HCT116 (cell line): ENCODE measurements at regions not wholly inside any gene's neighbourhood (a gene's known extent, or its start where the extent isn't known, plus 50 kb on each side); places are given as distances from the start of the nearest gene placed in this dataset.

ENCODE experiments used
- ATAC-seq: fragments of 200-7000 bp; cut with Tn5 transposase; 2 replicates; pipeline ENCODE4 v1.9.1; 2020; ENCODE audit warnings: mild to moderate bottlenecking, moderate library complexity
- BruUV-seq: library from RNA; stranded (reverse); fragments of 400-500 nt; replicated peaks from 2 replicates; lab custom pipeline; 2021; lab: Mats Ljungman, UMichigan
- CTCF ChIA-PET: fragments of 300-600 bp; sonication (Branson Sonifier 250); formaldehyde crosslinking; loops from one replicate; lab custom pipeline; 2021; ENCODE audit warnings: antibody characterized with exemption; lab: Charles Lee
- POLR2A ChIA-PET: fragments of 300-600, 350-600 bp; sonication (Branson Sonifier 250); formaldehyde crosslinking; loops from one replicate; lab custom pipeline; 2021; ENCODE audit warnings: antibody characterized with exemption; lab: Charles Lee
- RAD21 ChIA-PET, 2 experiments: fragments of 300-600 bp; sonication (Branson Sonifier 250); formaldehyde crosslinking; loops; one replicate each; lab custom pipeline; 2023; ENCODE audit warnings: low total read pairs in 2 of 2; ENCODE audit not compliant: uncharacterized antibody in 2 of 2, unreplicated experiment in 2 of 2, low non-redundant PET in 1 of 2; lab: Charles Lee
- DNase-seq: peaks from one replicate; pipeline ENCODE4 v3.0.0-alpha.2; 2010; ENCODE audit warnings: low read depth, low spot score
- H2AFZ ChIP-seq: fragments of 200-600 bp; shearing (Covaris generic), sonication (generic); 2 replicates; pipeline ENCODE4 v1.6.1; 2017; ENCODE audit warnings: low read depth, mixed run types, mixed read lengths, antibody characterized with exemption, low read length; ENCODE audit not compliant: poor library complexity, severe bottlenecking
- H3K27ac ChIP-seq: 2 replicates; pipeline ENCODE4 v1.5.1; 2012; ENCODE audit warnings: low read depth, low read length
- H3K27me3 ChIP-seq: fragments of 200-600 bp; sonication (generic); 2 replicates; pipeline ENCODE4 v1.6.1; 2016; ENCODE audit warnings: mixed run types, low read length, mixed read lengths; ENCODE audit not compliant: insufficient read depth
- H3K36me3 ChIP-seq, 2 experiments: fragments of 200-500 bp in 1 of 2; fragments of 200-600 bp in 1 of 2; sonication (Bioruptor generic) in 1 of 2; sonication (generic) in 1 of 2; 2 replicates each; pipeline versions ENCODE4 v1.5.1 to v1.6.1; 2014 to 2016; ENCODE audit warnings: low read length in 2 of 2, inconsistent platforms in 1 of 2, mixed read lengths in 1 of 2, mixed run types in 1 of 2; ENCODE audit not compliant: insufficient read depth in 2 of 2, control insufficient read depth in 1 of 2
- H3K4me1 ChIP-seq, 2 experiments: fragments of 200-600 bp in 1 of 2; sonication (generic) in 1 of 2; 2 replicates each; pipeline versions ENCODE4 v1.5.1 to v1.6.1; 2012 to 2017; ENCODE audit warnings: low read length in 2 of 2, inconsistent platforms in 1 of 2, mild to moderate bottlenecking in 1 of 2, mixed read lengths in 1 of 2, mixed run types in 1 of 2, moderate library complexity in 1 of 2; ENCODE audit not compliant: insufficient read depth in 2 of 2, control insufficient read depth in 1 of 2
- H3K4me2 ChIP-seq: fragments of 200-600 bp; sonication (generic); 2 replicates; pipeline ENCODE4 v1.6.1; 2017; ENCODE audit warnings: mixed run types, low read length, mixed read lengths
- H3K4me3 ChIP-seq, 2 experiments: fragments of 200-600 bp in 1 of 2; sonication (generic) in 1 of 2; replicated peaks in 1 of 2; 2 replicates each; pipeline ENCODE4 v1.5.1; 2011 to 2016; ENCODE audit warnings: low read length in 2 of 2, control low read depth in 1 of 2, low read depth in 1 of 2, mild to moderate bottlenecking in 1 of 2, mixed read lengths in 1 of 2, mixed run types in 1 of 2
- H3K79me2 ChIP-seq: fragments of 200-600 bp; sonication (generic); 2 replicates; pipeline ENCODE4 v1.6.1; 2017; ENCODE audit warnings: mild to moderate bottlenecking, mixed run types, low read length, moderate library complexity, mixed read lengths; ENCODE audit not compliant: insufficient read depth
- H3K9ac ChIP-seq: fragments of 200-600 bp; sonication (generic); 2 replicates; pipeline ENCODE4 v1.6.1; 2016; ENCODE audit warnings: low read length, mixed read lengths
- H3K9me2 ChIP-seq: fragments of 200-600 bp; sonication (generic), shearing (Covaris generic); 2 replicates; pipeline ENCODE4 v1.6.1; 2017; ENCODE audit warnings: mixed run types, mild to moderate bottlenecking, moderate library complexity; ENCODE audit not compliant: insufficient read depth
- H3K9me3 ChIP-seq, 2 experiments: fragments of 200-500 bp in 1 of 2; fragments of 200-600 bp in 1 of 2; sonication (Bioruptor generic) in 1 of 2; sonication (generic) in 1 of 2; 2 replicates each; pipeline ENCODE4 v1.6.1; 2014 to 2017; ENCODE audit warnings: low read length in 2 of 2, mixed read lengths in 2 of 2, inconsistent platforms in 1 of 2, low read depth in 1 of 2, mild to moderate bottlenecking in 1 of 2, mixed run types in 1 of 2, moderate library complexity in 1 of 2; ENCODE audit not compliant: control insufficient read depth in 1 of 2, insufficient read depth in 1 of 2
- H4K20me1 ChIP-seq: fragments of 200-600 bp; sonication (generic), shearing (Covaris generic); 2 replicates; pipeline ENCODE4 v1.6.1; 2017; ENCODE audit warnings: mixed run types, mild to moderate bottlenecking, moderate library complexity; ENCODE audit not compliant: insufficient read depth
- CBX3 ChIP-seq: IDR thresholded peaks from 2 replicates; pipeline ENCODE4 v1.6.1; 2012; ENCODE audit warnings: low read depth
- CEBPB ChIP-seq: IDR thresholded peaks from 2 replicates; pipeline ENCODE4 v1.6.1; 2012; ENCODE audit warnings: low read depth
- ELF1 ChIP-seq: IDR thresholded peaks from 2 replicates; pipeline ENCODE4 v1.6.1; 2012; ENCODE audit warnings: low read depth, borderline replicate concordance
- EZH2 ChIP-seq: fragments of 200-600 bp; sonication (generic); IDR thresholded peaks from 2 replicates; pipeline ENCODE4 v1.6.1; 2017; ENCODE audit warnings: antibody characterized with exemption, mixed run types
- EZH2phosphoT487 ChIP-seq: fragments of 200-600 bp; IDR thresholded peaks from 2 replicates; pipeline ENCODE4 v1.6.1; 2018; ENCODE audit warnings: antibody characterized with exemption, borderline replicate concordance
- POLR2AphosphoS5 ChIP-seq: IDR thresholded peaks from 2 replicates; pipeline ENCODE4 v1.6.1; 2011; ENCODE audit warnings: mild to moderate bottlenecking, low read depth, low read length, moderate library complexity
- RAD21 ChIP-seq: IDR thresholded peaks from 2 replicates; pipeline ENCODE4 v1.6.1; 2012; ENCODE audit warnings: low read depth, mild to moderate bottlenecking
- SIN3A ChIP-seq: IDR thresholded peaks from 2 replicates; pipeline ENCODE4 v1.6.1; 2012; ENCODE audit warnings: low read depth
- SP1 ChIP-seq: IDR thresholded peaks from 2 replicates; pipeline ENCODE4 v1.6.1; 2012; ENCODE audit warnings: low read depth
- SRF ChIP-seq: IDR thresholded peaks from 2 replicates; pipeline ENCODE4 v1.6.1; 2012; ENCODE audit warnings: low read depth
- ZFX ChIP-seq: fragments of 450-650 bp; IDR thresholded peaks from 2 replicates; pipeline ENCODE4 v1.6.1; 2017
- ZNF274 ChIP-seq: fragments of 200-500 bp; sonication (Bioruptor generic); IDR thresholded peaks from 2 replicates; pipeline ENCODE4 v1.6.1; 2014; ENCODE audit warnings: mild to moderate bottlenecking, low read depth, low read length, inconsistent platforms
- intact Hi-C: fragments of 100-400 bp; cut with micrococcal nuclease; formaldehyde crosslinking; loops from 2 replicates; pipeline ENCODE4 v1.10.0; 2022
- TF ChIP-seq, protein P1 (sequence below): IDR thresholded peaks from 2 replicates; pipeline ENCODE4 v1.6.1; 2012
- TF ChIP-seq, protein P2 (sequence below): IDR thresholded peaks from 2 replicates; pipeline ENCODE4 v1.6.1; 2011; ENCODE audit warnings: mild to moderate bottlenecking, low read length, moderate library complexity; ENCODE audit not compliant: insufficient replicate concordance; ENCODE audit errors: extremely low read depth

DNA sequence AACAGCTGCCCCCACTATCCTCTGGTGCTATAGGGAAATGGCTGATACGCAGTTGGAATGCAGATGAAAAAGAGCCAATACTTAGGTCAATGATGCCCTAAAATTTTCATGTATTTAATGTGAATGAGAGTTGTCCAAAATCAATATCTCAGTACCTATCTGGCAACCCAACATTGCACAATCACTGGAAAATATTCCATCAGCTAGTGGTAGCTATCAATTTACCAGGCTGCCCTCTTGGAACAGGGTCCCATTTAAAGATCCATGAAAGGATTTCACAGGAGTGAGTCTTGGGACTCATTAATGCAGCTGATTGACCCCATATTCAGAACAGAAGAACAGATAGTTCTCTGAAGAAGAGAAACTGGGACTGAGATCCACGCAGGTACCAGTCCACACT is 638.9 kb downstream of the SMARCA1 start:
- no TSS peak for BruUV-seq
- no peaks in the 10 kb centered on the region for H3K9me2 ChIP-seq
- DNase-seq = no peak
- ChIA-PET RAD21 (no interaction called here), POLR2A (no interaction called here), CTCF (no interaction called here)
- H4K20me1 ChIP-seq = no peaks in the 10 kb centered on the region
- no peaks in the 10 kb centered on the region for H3K9me3 ChIP-seq
- ATAC-seq = no peak
- H3K4me3 ChIP-seq = no peak overlapping the region
- no peak overlapping the region for H3K4me2 ChIP-seq
- no peaks in the 10 kb centered on the region for H3K36me3 ChIP-seq
- H3K9ac ChIP-seq = no peak overlapping the region
- H3K4me1 ChIP-seq = no peaks in the 10 kb centered on the region
- no peak overlapping the region for H2AFZ ChIP-seq
- H3K79me2 ChIP-seq = no peaks in the 10 kb centered on the region
- no peak overlapping the region for H3K27ac ChIP-seq
- intact Hi-C loops = no loop called here
- no peak for TF ChIP-seq RAD21
- H3K27me3 ChIP-seq = no peaks in the 10 kb centered on the region

DNA sequence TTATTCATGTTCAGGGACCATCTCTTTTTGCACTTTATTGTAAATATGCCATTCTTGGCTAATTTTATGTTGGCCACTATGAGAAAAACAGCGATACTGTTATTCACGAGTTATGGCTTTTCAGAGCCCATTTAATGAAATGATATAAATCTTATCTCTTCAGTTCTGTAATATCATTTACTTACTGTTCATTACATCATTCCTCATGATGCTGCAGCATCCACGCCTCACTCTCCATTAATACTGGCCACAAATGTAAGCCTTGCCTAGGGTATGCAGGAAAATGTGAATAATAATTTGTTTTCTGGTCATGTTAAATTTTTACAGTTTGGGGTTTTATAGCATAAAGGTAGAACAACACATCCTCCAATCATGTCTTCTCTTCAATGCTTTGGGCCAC is 639.6 kb downstream of the SMARCA1 start:
- ChIA-PET RAD21 (no interaction called here), CTCF (no interaction called here), POLR2A (no interaction called here)
- TF ChIP-seq ZNF274 = no peak
- TF ChIP-seq ELF1 = no peak
- TF ChIP-seq SIN3A = no peak
- TF ChIP-seq, protein P1, sequence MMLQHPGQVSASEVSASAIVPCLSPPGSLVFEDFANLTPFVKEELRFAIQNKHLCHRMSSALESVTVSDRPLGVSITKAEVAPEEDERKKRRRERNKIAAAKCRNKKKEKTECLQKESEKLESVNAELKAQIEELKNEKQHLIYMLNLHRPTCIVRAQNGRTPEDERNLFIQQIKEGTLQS = no peak
- no peak for TF ChIP-seq ZFX
- no peak for TF ChIP-seq POLR2AphosphoS5
- TF ChIP-seq, protein P2, sequence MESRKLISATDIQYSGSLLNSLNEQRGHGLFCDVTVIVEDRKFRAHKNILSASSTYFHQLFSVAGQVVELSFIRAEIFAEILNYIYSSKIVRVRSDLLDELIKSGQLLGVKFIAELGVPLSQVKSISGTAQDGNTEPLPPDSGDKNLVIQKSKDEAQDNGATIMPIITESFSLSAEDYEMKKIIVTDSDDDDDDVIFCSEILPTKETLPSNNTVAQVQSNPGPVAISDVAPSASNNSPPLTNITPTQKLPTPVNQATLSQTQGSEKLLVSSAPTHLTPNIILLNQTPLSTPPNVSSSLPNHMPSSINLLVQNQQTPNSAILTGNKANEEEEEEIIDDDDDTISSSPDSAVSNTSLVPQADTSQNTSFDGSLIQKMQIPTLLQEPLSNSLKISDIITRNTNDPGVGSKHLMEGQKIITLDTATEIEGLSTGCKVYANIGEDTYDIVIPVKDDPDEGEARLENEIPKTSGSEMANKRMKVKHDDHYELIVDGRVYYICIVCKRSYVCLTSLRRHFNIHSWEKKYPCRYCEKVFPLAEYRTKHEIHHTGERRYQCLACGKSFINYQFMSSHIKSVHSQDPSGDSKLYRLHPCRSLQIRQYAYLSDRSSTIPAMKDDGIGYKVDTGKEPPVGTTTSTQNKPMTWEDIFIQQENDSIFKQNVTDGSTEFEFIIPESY = no peak
- TF ChIP-seq CBX3 = no peak
- no peak for TF ChIP-seq SRF
- TF ChIP-seq RAD21 = no peak
- TF ChIP-seq CEBPB = no peak
- no peak for TF ChIP-seq EZH2phosphoT487
- TF ChIP-seq EZH2 = no peak
- no peak for TF ChIP-seq SP1
- DNase-seq = no peak
- Histone ChIP-seq H3K4me2 (no peak overlapping the region), H3K79me2 (no peaks in the 10 kb centered on the region), H3K9ac (no peak overlapping the region), H2AFZ (no peak overlapping the region), H3K9me3 (no peaks in the 10 kb centered on the region), H3K27me3 (no peaks in the 10 kb centered on the region), H3K4me3 (no peak overlapping the region), H3K9me2 (no peaks in the 10 kb centered on the region), H3K27ac (no peak overlapping the region), H4K20me1 (no peaks in the 10 kb centered on the region), H3K36me3 (no peaks in the 10 kb centered on the region), H3K4me1 (no peaks in the 10 kb centered on the region)
- BruUV-seq = no TSS peak
- intact Hi-C loops = no loop called here
- no peak for ATAC-seq
